ENCODE measurements at regions not wholly inside any gene's neighbourhood (a gene's known extent, or its start where the extent isn't known, plus 50 kb on each side); places are given as distances from the start of the nearest gene placed in this dataset.

DNA sequence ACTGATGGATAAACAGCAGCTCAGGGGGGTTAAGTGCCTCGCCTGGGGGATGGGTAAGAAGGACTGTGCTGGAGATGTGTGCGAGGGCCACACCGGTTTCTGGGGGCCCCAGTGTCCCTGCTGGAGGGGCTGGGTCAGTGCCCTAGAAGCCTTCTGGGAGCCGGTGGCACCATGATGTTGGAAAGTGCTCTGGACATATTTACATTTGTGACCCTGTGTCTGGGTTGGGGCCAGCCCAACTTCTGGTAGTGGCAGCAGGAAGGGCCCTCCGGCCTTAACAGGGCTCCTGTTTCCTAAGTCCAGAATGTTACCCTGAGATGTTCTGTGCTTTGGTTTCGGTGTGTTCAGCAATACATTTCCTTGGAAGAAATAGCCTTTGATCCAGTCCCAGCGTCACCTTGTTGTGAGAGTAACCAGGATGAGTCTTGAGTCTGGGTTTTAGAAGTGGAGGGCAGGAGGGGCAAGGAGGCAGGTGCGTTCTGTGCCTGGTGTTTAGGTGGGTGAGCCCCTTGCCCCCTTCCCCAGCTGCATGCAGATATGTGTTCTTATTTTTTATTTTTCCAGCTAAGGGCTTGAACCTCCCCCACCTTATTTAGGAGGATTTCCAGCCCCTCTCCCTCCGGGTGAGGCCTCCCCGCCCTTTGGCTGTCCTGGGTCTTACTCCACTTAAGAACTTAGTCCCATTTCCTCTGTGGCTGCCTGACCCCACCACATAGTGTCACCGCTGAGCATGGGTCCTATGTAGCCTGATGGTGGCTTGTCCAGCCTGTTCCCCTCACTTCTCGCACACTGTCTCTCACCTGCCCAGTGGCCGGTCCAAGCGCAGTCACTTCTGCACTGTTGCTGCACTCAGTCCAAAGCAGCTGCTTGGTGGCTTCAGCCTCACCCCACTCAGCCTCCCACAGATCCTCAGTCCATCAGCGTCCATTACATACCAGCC lies 132.7 kb upstream of the HS6ST1 start:
- no peak for DNase-seq

DNA sequence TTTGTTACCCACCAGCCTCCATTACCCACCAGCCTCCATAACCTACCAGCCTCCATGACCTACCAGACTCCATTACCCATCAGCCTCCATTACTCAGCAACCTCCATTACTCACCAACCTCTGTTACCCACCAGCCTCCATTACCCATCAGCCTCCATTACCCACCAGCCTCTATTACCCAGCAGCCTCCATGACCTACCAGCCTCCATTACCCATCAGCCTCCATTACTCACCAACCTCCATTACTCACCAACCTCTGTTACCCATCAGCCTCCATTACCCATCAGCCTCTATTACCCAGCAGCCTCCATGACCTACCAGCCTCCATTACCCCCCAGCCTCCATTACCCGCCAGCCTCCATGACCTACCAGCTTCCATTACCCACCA lies 133.3 kb upstream of the HS6ST1 start:
- DNase-seq = no peak

GRCh38 chr2:128452536-128453530 lies 134.2 kb upstream of the HS6ST1 start:
- no peak for DNase-seq

DNA sequence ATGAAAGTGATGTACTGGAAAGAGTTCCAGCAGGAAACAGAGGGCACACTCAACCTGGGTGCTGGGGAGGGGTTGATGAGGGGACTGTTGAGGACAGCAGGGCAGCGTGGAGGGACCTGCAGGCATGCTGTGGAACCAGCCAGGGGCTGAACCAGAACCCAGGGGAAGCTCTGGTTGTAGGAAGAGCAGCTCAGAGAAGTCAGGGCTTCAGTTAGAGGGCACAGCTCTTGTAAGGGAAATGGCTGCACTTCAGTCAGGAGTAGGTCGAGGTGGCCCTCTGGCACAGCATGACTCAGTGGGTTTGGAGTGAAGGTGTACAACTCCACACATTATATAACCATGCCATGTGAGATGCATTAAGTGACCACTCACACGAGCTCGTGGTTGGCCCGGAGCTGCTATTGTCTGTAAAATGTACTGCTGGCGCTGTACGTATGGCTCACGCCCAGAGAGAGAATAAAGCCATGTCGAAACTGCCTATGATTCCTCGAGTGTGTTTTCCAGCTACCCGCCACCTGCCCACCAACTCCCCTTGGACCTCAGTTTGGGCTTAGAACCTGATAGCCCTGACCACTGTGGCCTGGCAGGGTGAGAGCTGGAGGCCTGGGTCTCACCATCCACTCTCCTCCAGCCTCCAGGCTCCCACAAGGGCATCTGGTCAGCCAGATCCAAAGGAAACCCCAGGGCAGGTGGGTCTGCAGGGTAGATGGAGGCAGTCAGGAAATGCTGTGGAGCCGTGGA lies 136.5 kb upstream of the HS6ST1 start:
- no peak for DNase-seq

DNA sequence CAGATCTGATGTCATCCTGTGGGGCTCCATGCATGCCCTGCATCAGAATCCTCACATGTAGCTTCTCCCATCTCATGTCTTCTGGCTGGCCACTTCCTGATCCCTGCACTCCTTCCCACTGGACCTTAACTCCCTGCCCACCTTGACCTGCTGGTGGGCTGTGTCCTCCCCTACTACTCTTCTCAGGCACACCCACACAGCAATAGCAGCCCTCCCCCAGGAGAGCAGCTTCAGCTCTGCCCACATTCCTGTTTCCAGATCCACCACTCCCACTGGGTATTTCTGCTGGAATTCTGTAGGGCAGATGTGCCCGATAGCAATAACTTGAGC lies 137.0 kb upstream of the HS6ST1 start:
- DNase-seq = no peak

DNA sequence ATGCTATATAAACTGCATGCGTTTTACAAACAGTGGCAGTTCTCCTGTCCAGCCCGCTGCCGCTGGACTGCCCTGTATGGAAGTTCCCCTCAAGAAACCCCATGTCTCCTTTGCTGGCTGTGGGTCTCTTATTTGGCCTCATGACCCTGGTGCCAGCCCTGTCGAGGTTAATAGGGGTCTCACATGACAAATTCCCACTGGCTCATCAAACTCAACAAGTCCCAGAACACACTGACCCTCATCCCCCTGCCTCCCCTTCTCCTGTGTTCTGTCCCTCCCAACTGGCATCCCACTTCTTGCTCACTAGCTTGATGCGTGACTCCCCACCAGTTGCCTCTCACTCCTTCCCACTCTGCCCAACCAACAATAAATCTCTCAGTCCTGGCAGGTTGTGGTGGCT lies 137.6 kb upstream of the HS6ST1 start:
- no peak for DNase-seq

DNA sequence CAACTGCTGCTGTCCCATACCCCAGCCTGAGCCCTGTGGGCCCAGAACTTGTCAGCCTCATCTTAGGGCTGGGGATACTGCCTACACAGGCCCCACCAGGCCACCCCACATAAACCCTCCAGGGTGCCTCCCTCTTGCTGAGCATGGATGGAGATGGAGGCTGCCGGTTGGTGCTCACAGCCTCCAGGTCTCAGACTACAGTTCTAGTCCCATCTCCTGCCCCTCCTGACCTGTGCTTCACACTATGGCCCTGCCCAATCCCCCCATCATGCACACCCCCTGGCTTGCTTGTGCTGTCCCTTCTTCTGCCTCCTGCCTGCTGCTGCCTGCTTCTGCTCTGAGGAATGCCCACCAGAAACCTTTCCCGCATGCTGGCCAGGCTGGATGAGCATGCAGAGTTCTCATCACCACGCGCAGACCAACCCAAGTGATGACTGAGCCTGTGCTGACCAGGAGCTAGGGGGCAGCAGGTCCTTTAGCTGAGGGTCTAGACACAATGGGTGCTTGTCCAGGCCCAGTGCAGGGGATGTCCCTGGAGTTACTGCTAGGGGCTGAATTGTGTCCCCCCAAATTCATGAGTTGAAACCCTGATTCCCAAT lies 138.4 kb upstream of the HS6ST1 start:
- DNase-seq = no peak

GRCh38 chr2:128457716-128458115 lies 139.0 kb upstream of the HS6ST1 start:
- DNase-seq = no peak

DNA sequence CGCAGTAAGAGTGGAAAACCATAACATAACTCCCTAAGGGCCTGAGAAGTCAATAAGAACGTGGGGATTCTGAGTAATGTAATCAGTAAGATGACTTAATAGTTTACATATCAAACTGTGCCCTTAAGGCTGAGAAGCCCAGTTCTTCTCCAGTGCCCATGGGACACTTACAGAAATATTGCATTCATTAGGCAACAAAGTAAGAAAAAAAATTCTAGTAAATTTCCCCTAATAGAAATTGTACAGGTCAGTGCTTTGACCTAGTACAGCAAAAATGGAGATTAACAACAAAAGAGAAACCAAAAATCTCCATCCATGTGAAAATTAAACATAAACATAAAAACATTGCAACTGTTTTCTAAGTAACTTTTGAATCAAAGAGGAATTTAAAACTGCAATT lies 139.8 kb upstream of the HS6ST1 start:
- no peak for DNase-seq

GRCh38 chr2:128464456-128464855 lies 145.8 kb upstream of the HS6ST1 start:
- DNase-seq = no peak

- DNase-seq = no peak
Measured at GRCh38 chr2:128465246-128466170, 146.8 kb upstream of the HS6ST1 start.

- DNase-seq = no peak
Measured at GRCh38 chr2:128466376-128466775, 147.7 kb upstream of the HS6ST1 start.

DNA sequence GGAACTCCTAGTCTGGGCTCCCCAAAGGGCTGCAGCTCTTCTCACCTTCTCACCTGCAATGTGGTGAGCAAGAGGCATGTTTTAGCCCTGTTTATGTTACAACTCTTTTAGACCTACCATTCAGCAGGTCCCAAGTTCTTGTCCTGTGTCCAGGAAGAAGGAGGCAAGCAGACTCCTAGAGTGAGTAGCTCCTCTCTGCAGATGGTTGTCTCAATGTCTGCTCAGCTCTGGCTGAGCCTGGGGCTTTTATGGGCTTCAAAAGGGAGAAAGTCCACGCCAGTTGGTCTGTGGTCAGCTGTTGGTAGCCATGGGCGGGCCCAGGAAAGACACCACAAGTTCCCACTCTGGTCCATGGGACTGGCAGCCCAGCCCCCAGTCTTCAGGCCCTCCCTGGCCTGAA lies 148.1 kb upstream of the HS6ST1 start:
- no peak for DNase-seq

DNA sequence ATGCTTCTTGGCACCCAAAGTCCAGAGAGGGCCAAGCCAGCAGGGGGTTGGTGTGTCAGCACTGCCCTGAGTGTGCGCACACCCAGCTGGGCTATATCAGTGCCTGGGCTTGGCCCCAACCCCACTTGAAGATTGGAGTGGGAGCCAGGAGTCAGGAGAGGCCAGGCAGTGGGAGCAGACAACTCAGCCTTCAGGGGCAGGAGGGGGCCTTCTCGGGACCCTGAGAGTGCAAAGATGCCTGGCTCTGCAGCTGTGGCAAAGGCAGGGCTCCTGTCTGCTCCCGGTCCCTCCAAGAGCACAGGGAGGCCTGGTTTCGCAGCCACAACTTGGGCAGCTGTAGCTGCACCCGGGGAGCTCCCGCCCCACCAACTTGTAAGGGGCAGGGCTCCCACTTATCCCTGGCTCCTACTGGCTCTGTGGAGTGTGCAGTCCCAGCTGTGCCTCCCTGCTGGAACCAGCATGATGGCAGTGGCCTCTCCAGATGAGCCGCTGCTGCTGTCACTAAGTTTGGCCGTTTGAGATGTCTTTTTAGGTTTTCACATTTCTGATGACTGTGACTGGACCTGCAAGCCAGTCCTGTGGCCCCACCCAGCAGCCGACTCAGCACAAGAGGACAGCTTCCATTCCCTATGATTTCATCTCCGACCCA lies 148.8 kb upstream of the HS6ST1 start:
- DNase-seq = no peak

- DNase-seq = no peak
Measured at GRCh38 chr2:128468186-128468920, 149.7 kb upstream of the HS6ST1 start.

- DNase-seq = peak in 1 of 5 experiments; percentile 17
Measured at GRCh38 chr2:128469203-128469602, 150.5 kb upstream of the HS6ST1 start.

DNA sequence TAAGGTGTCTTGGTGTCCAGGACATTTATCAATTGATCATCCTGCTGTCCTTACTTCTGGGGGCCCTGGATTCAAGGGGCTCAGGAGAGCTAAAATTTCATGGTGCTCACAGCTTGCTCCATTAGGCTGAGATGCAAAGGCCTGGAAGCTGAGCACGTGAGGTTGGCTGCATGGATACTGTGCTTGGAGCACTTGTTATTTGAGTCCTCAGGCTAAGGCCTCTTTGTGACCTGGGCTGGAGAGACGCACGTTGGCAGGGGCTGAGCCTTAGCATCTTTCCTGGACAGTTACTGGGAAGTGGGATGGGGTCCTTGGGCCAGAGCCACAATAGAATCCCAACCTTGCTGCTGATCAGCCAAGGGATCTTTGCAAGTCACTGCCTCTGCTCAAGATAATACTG lies 151.2 kb upstream of the HS6ST1 start:
- no peak for DNase-seq

- peak in 1 of 5 experiments; percentile 87 for DNase-seq
Measured at GRCh38 chr2:128472789-128473174, 154.1 kb upstream of the HS6ST1 start.

DNA sequence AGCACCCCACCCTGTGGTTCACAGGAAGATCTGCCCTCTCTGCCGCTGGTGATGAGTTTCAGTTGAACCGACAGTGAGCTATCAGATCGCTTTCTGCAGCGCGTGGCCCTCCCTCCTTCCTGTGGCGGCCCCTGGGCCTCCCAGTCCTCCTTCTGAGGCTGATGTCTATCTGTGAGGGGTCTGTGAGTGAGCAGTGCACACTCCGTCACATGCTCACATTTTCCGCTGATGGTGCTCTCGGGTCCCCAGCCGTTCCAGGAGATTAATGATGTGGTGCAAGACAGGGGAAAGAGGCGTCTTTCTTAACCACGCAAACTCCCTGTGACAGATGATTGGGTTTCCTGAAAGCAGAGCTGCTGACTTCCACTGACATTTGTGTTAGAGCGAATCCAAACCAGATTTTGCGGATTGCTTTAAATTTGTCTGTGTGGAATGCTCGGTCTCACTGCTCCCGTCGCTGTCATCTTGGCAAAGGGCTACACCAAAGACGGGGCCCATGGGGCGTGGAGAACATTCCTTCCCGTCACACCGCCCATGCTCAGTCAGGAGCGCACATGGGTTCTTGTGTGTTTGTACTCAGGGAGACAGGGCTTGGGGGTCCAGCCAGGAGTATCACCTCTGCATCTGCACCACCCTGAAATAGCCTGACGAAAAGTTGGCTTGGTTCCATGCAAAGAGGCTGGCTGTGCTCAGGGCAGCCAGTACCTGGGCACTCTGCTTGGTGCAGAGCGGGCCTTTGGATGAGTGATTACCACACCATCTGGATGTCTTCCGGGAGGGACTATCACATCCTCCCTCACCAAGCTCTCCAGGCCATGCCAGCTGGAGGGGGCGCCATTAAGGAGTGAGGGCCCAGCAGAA lies 154.7 kb upstream of the HS6ST1 start:
- peak in 1 of 5 experiments; percentile 98 for DNase-seq

All from T-helper 2 cell (primary cell).